Head of caudate nucleus (tissue), 42 donors: ENCODE measurements at regions not wholly inside any gene's neighbourhood (a gene's known extent, or its start where the extent isn't known, plus 50 kb on each side); places are given as distances from the start of the nearest gene placed in this dataset.

Source experiments
- DNase-seq, 42 donors: peaks; one replicate each; pipeline versions ENCODE4 v3.0.0 to v3.0.0-alpha.2; 2020 to 2021; ENCODE audit warnings: mixed read lengths in 7 of 42
- intact Hi-C: fragments of 100-400 bp; cut with DNase I; formaldehyde crosslinking; loops from one replicate; pipeline ENCODE4 v1.15.0; 2022

- intact Hi-C loops, result no loop called here
These were observed 1231.4 kb upstream of the MIR17HG start for GRCh38 chr13:90116121-90116520.

DNA sequence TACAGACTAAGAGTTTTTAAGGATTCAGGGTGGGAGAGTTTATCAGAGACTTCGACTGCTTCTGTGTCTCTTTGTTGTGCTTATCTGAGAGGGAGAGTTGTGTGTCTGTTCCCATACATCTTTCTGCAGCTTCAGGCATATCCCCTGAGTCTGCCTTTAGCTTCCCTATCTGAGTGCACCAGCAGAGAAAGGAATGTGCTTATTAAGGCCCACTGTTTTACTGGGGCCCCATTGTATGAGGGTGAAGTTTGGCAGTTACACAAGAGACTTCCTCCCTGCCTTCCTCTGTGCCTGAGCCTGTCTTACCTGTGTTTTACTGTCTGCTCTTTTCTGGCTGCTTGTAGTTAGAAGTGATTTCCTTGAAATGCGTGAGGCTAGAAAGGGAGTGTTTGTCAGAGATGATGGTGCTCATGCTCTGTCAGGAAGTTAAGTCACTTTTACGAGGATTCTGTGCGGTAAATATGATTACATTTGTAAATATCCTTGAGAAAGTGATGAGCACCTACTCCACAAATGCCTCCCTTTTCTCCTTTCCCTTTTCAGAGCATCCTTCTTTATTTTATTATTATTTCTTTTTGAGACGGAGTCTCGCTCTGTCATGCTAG is 1228.9 kb upstream of the MIR17HG start:
- no peak for DNase-seq
- intact Hi-C loops, result no loop called here

More at GRCh38 chr13:90116121-90116520, 1231.4 kb upstream of the MIR17HG start:
- DNase-seq, result no peak

DNA sequence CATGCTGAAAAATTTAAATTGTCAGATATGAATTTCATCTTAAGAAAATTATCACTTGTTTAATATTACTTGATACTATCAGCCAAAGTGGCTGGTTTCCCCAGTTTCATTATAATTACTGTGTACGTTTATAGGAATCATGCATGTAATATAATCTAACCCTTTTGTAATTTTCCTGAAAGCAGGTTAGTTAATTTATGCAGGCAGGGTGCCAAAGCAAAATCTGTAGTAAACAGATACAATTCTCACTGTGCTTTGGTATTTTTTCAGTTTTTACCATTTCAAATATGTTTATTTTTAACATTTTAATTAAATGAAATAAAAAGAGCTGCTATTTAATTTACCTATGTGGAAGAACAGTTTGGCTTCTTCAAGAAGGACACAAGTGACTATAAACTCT is 1227.5 kb upstream of the MIR17HG start:
- intact Hi-C loops, result no loop called here
- no peak for DNase-seq

- no peak for DNase-seq
- intact Hi-C loops, result no loop called here
These were observed 1225.7 kb upstream of the MIR17HG start for GRCh38 chr13:90121784-90122183.

DNA sequence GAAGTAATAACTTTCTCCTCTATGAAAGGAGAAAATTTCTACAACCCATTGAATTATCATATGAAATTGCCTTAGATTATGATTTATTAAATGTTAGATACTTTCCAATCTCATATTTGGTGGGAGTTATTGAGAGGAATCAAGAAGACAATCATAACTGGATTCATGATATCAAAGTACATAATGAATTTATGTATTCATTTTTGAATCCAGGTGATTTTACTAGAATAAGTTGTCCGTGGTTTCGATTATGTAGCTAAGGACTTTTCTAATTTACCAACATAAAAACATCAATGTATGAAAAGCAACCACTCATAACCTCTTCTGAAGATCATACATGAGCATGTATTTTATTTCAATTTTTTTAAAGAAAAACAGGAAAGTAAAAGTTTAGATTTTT is 1225.0 kb upstream of the MIR17HG start:
- DNase-seq, result no peak
- intact Hi-C loops, result no loop called here

DNA sequence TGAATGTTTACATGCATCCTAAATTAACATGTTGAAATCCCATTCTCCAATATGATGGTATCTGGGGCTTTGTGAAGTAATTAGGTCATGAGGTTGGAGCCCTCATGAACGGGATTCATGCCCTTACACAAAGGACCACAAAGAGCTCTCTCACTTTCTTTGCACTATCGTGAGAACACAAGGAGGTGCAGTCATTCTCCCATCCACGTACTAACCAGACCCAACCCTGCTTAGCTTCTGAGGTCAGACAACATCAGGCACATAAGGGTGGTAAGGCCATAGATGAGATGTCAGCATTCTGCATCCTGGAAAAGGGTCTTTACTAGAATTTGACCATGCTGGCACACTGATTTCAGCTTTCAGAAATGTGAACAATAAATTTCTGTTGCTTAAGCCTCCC is 1211.9 kb upstream of the MIR17HG start:
- no peak for DNase-seq
- intact Hi-C loops, result no loop called here

DNA sequence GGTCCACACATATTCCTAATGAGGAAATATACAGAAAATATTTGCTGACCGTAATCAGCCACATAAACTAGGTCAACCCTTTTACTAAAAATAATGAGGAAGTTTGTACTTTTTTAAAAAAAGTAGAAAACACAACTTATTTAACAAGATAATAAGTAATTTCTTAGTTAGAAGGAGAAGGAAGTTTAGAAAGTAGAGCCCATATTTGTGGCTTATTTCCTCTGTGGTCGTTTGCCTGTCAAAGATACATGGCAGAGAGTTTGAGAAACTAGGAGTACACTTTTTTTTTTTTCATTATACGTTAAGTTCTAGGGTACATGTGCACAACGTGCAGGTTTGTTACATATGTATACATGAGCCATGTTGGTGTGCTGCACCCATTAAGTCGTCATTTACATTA is 1205.2 kb upstream of the MIR17HG start:
- intact Hi-C loops, result no loop called here
- no peak for DNase-seq

DNA sequence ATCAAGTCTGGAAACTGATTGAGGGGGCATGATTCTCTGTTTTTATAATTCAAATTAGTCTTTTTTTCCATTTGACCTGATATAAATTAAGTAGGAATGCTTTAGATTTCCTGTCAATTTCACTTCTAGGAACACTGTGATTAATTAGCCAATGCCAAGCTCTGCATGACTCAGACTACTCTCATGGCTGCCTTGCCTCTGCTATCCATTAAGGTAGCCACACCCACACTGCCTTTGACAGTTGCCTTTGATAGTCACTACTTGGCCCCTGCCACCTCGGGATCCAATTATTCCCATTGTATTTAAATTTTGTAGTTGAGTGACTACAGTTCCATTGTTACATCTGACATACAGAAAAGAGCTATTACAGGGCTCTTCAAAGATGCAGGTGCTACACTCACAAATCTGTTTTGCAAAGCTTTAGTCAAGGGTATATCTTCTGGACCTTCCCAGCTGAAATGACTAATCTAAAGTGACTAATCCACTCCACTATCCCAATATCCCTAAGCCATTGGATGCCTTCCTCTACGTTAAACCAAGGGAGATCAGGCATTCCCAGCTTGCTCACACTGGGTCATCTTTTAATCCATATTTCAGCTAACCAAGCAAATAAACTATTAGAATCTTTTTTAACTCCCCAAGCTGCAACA is 1193.1 kb upstream of the MIR17HG start:
- intact Hi-C loops, result no loop called here
- no peak for DNase-seq

DNA sequence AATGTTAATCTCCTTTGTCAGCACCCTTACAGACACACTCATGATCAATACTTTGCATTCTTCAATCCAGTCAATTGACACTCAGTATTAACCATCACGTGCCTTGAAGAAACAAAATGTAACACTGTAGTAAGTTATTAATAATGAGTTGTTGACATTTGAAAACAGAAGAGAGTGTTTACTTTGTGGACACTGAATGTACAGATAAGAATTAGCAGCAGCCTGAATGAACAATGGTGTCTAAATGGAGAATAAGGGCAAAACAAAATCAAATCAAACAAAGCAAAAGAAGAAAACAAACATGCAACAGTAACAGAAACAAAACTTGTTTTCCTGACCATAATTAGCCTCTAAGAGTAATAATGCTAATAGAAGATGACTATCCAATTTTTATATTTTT is 1191.1 kb upstream of the MIR17HG start:
- intact Hi-C loops, result no loop called here
- no peak for DNase-seq

GRCh38 chr13:90168953-90169352 is 1178.5 kb upstream of the MIR17HG start:
- intact Hi-C loops, result no loop called here
- no peak for DNase-seq

DNA sequence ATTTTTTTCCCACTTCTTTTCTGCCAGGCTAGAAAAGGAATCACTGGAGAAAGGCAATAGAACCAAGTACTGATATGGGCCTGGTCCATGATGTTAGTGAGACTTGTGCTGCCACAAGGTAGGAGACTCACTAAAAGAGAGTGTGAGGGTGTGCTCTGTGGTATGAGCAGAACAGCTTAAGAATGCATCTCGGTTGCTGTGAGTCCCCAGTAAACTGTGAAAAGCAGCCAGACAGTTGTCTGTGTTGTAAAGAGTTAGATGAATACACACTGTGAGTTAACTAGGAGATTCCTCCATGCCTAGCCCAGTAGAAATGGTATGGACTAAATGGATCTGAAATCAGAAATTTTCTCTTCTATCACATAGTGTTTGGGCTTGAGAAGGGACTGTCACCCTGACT is 1177.3 kb upstream of the MIR17HG start:
- intact Hi-C loops, result no loop called here
- DNase-seq, result no peak

- no peak for DNase-seq
- intact Hi-C loops, result no loop called here
These were observed 1175.8 kb upstream of the MIR17HG start for GRCh38 chr13:90171649-90172048.

GRCh38 chr13:90177512-90177911 is 1170.0 kb upstream of the MIR17HG start:
- no peak for DNase-seq
- intact Hi-C loops, result no loop called here

DNA sequence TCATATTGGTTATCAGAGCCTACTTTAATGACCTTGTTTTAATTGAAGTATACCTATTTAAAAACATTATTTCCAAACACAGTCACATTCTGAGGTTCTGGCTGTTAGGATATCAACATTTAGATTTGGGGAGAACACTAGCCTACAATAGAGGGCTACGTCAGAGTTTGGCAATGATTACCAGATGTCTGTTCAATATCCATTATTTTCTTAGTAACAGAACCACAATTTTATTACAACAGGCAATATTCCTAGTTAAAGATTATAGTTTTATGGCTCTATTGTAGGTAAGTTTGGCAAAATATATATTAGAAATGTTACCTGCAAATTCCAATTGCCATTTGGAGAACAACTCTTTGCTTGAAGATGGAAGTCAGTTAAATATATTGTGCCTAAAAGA is 1163.1 kb upstream of the MIR17HG start:
- intact Hi-C loops, result no loop called here

GRCh38 chr13:90185734-90186133 is 1161.8 kb upstream of the MIR17HG start:
- no peak for DNase-seq
- intact Hi-C loops, result no loop called here

More for the DNA sequence above, 1163.1 kb upstream of the MIR17HG start:
- DNase-seq, result no peak

DNA sequence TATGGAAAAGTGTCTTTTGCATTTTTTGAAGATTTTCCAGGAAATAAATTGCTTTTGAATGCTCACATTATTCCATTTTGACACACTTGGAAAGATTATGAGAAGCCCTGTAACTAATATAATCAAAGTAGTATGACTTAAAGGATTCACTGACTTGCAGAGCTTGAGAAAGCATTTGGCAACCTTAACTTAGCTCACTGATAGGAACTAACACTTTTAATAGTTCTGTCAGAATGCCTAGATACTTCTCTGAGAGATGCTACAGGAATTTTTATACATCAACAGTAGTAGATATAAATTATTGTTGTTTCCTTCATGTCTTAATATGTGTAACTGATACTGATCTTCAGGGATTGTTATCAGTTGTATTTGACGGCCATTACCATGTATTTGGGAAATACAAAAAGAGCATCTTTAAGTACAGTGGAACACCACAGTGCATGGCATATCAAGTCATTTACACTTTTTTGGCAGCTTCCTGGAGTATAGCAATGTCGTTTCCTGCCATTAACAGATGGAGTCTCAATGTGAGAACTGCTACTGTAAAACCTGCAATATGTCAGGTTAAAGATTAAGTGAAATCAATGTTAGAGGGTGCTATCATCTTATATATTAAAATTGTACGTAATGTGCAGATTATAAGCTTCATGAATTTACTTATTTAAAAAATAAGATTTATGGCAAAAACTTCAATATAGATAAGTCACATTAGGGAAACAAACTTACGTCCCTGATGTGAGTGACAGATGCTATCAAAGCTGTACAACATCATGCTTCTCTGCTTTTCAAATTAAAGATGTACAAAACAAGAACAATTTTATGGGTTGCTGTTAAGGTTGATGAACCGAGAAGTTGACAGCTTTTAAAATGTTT is 1159.8 kb upstream of the MIR17HG start:
- intact Hi-C loops, result no loop called here
- DNase-seq, result no peak

- no peak for DNase-seq
- intact Hi-C loops, result no loop called here
These were observed 1159.2 kb upstream of the MIR17HG start for GRCh38 chr13:90188351-90188636.

DNA sequence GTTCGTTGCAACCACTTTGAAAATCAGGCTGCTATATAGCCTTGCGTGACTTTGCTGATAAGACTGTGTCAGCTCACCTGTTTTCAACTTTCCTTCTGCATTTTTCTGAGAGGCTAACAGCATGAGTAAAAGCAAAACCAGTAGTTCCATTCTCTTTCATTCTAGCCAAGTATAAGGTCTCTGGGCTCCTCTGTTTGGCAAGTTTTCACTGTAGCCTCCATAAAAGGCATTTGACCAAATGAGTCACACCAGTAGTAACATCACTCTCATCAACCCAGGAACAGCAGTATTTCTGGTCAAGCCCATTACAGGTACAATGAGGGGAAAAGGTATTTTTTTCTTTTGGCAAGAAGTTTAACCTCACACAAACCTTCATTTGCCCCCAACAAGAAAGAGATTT is 1149.8 kb upstream of the MIR17HG start:
- DNase-seq, result no peak
- intact Hi-C loops, result no loop called here

DNA sequence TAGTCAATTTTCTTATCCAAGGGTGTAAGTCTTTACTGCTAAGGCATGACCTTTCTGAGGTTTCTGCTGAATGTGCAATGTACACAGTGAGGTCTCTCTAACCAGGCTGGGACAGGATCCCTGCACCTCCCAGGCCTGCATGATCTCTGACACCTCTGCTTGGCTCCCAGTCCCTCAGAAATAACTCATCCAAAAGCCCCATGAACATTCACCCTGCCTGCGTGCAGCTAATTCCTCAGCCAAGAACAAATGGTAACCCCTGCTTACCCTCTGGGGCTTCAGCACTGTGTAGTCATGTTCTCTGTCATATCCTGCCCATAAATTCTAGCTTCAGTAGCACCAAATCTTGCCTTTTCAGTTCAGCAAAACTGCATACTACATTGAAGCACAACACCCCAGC is 1146.3 kb upstream of the MIR17HG start:
- intact Hi-C loops, result no loop called here
- no peak for DNase-seq

GRCh38 chr13:90201676-90202460 is 1145.6 kb upstream of the MIR17HG start:
- intact Hi-C loops, result no loop called here
- no peak for DNase-seq
